Keratinocyte (primary cell): ENCODE measurements at regions not wholly inside any gene's neighbourhood (a gene's known extent, or its start where the extent isn't known, plus 50 kb on each side); places are given as distances from the start of the nearest gene placed in this dataset.

Experiments
- DNase-seq: peaks from one replicate; pipeline ENCODE4 v3.0.0-alpha.2; 2011; ENCODE audit warnings: low read depth, missing footprints, low spot score
- FAIRE-seq: peaks from 2 replicates; lab custom pipeline; 2011; peaks lifted over from hg19 to GRCh38; lab: Jason Lieb, UNC
- H2AFZ ChIP-seq: 2 replicates; pipeline ENCODE4 v1.6.0; 2012; ENCODE audit warnings: low read length, control low read depth, inconsistent platforms; ENCODE audit not compliant: control insufficient read depth
- H3K27ac ChIP-seq: 2 replicates; pipeline ENCODE4 v1.5.1; 2011; ENCODE audit warnings: low read length; ENCODE audit not compliant: control insufficient read depth, insufficient read depth
- H3K27me3 ChIP-seq: 3 replicates; pipeline ENCODE4 v1.6.0; 2011; ENCODE audit warnings: low read length; ENCODE audit not compliant: control insufficient read depth, insufficient read depth; ENCODE audit errors: extremely low read depth
- H3K36me3 ChIP-seq, 2 experiments: 2 replicates in 1 of 2; 3 replicates in 1 of 2; pipeline ENCODE4 v1.5.1; 2011; ENCODE audit warnings: low read length in 2 of 2, mild to moderate bottlenecking in 1 of 2; ENCODE audit not compliant: control insufficient read depth in 2 of 2, insufficient read depth in 2 of 2; ENCODE audit errors: extremely low read depth in 1 of 2
- H3K4me1 ChIP-seq: 3 replicates; pipeline ENCODE4 v1.5.1; 2011; ENCODE audit warnings: low read length; ENCODE audit not compliant: control insufficient read depth, insufficient read depth; ENCODE audit errors: extremely low read depth
- H3K4me2 ChIP-seq: 3 replicates; pipeline ENCODE4 v1.6.0; 2011; ENCODE audit warnings: low read depth, low read length; ENCODE audit not compliant: control insufficient read depth, insufficient read depth; ENCODE audit errors: extremely low read depth
- H3K4me3 ChIP-seq, 3 experiments: fragments of 200-600 bp in 1 of 3; sonication (generic) in 1 of 3; 2 replicates in 2 of 3; 3 replicates in 1 of 3; pipeline ENCODE4 v1.5.1; 2011 to 2016; ENCODE audit warnings: low read length in 3 of 3, mild to moderate bottlenecking in 3 of 3, control low read depth in 2 of 3, inconsistent platforms in 1 of 3, low read depth in 1 of 3, mixed read lengths in 1 of 3, mixed run types in 1 of 3, moderate library complexity in 1 of 3; ENCODE audit not compliant: control insufficient read depth in 2 of 3, insufficient read depth in 2 of 3; ENCODE audit errors: extremely low read depth in 1 of 3
- H3K79me2 ChIP-seq: 2 replicates; pipeline ENCODE4 v1.6.0; 2012; ENCODE audit warnings: low read length; ENCODE audit not compliant: control insufficient read depth, insufficient read depth
- H3K9ac ChIP-seq: 3 replicates; pipeline ENCODE4 v1.6.0; 2011; ENCODE audit warnings: low read length; ENCODE audit not compliant: control insufficient read depth, insufficient read depth; ENCODE audit errors: extremely low read depth
- H3K9me1 ChIP-seq: 3 replicates; pipeline ENCODE4 v1.6.0; 2011; ENCODE audit warnings: low read length; ENCODE audit not compliant: control insufficient read depth, insufficient read depth; ENCODE audit errors: extremely low read depth
- H3K9me3 ChIP-seq: 2 replicates; pipeline ENCODE4 v1.5.1; 2012; ENCODE audit warnings: low read depth, low read length; ENCODE audit not compliant: control insufficient read depth
- H4K20me1 ChIP-seq: 3 replicates; pipeline ENCODE4 v1.6.0; 2011; ENCODE audit warnings: low read length; ENCODE audit not compliant: control insufficient read depth, insufficient read depth; ENCODE audit errors: extremely low read depth
- CTCF ChIP-seq, 3 experiments: IDR thresholded peaks in 1 of 3; conservative IDR thresholded peaks in 1 of 3; optimal IDR thresholded peaks in 1 of 3; 2 replicates in 2 of 3; 3 replicates in 1 of 3; pipeline versions ENCODE3 to v1.5.1; 2011; ENCODE audit warnings: low read length in 3 of 3, mild to moderate bottlenecking in 3 of 3, moderate library complexity in 2 of 3, control low read depth in 1 of 3, inconsistent platforms in 1 of 3; ENCODE audit not compliant: insufficient read depth in 2 of 3; ENCODE audit errors: extremely low read depth in 1 of 3
- EZH2 ChIP-seq: IDR thresholded peaks from one replicate; pipeline ENCODE4 v1.6.1; 2012; ENCODE audit warnings: inconsistent platforms, mild to moderate bottlenecking, low read length, moderate library complexity
- dilution Hi-C: fragments of 300-500 bp; cut with MboI; formaldehyde crosslinking; loops from one replicate; pipeline ENCODE4 v1.7.0; 2020; ENCODE audit warnings: low sequenced_read_pairs; ENCODE audit not compliant: extremely low pct_ligation_motif_present

GRCh38 chr12:126762150-126762549, 1504.8 kb upstream of the TMEM132C start:
- FAIRE-seq: no peak
- dilution Hi-C loops: no loop called here
- Histone ChIP-seq H3K27ac (no peak overlapping the region), H2AFZ (no peak overlapping the region), H3K79me2 (no peaks in the 10 kb centered on the region), H3K9me3 (peaks cover 2% of the 10 kb centered on the region), H3K4me1 (no peaks in the 10 kb centered on the region), H3K9ac (no peak overlapping the region), H3K27me3 (no peaks in the 10 kb centered on the region), H3K9me1 (no peaks in the 10 kb centered on the region), H3K4me3 (no peak overlapping the region), H3K4me2 (no peak overlapping the region), H3K36me3 (no peaks in the 10 kb centered on the region), H4K20me1 (no peaks in the 10 kb centered on the region)
- no peak for DNase-seq
- no peak for TF ChIP-seq EZH2
- no peak for TF ChIP-seq CTCF (optimal IDR thresholded peaks at IDR 0.05 in 1 of 3, IDR thresholded peaks at IDR 0.05 in 1 of 3, conservative IDR thresholded peaks at IDR 0.05 in 1 of 3; ENCODE audit: extremely low read depth in 1 of 3, insufficient read depth in 2 of 3, low read length in 3 of 3)

GRCh38 chr12:126763359-126763758, 1503.6 kb upstream of the TMEM132C start:
- Histone ChIP-seq H3K9ac (no peak overlapping the region), H3K36me3 (no peaks in the 10 kb centered on the region), H3K27ac (no peak overlapping the region), H3K4me1 (no peaks in the 10 kb centered on the region), H2AFZ (no peak overlapping the region), H3K4me3 (no peak overlapping the region), H4K20me1 (no peaks in the 10 kb centered on the region), H3K9me3 (peaks cover 2% of the 10 kb centered on the region), H3K79me2 (no peaks in the 10 kb centered on the region), H3K27me3 (no peaks in the 10 kb centered on the region), H3K4me2 (no peak overlapping the region), H3K9me1 (no peaks in the 10 kb centered on the region)
- DNase-seq (no peak), FAIRE-seq (no peak)
- no peak for TF ChIP-seq EZH2
- TF ChIP-seq CTCF (optimal IDR thresholded peaks at IDR 0.05 in 1 of 3, IDR thresholded peaks at IDR 0.05 in 1 of 3, conservative IDR thresholded peaks at IDR 0.05 in 1 of 3; ENCODE audit: extremely low read depth in 1 of 3, insufficient read depth in 2 of 3, low read length in 3 of 3): no peak
- dilution Hi-C loops: no loop called here
